Endothelial cell of umbilical vein (primary cell): ENCODE measurements at regions not wholly inside any gene's neighbourhood (a gene's known extent, or its start where the extent isn't known, plus 50 kb on each side); places are given as distances from the start of the nearest gene placed in this dataset.

ENCODE experiments used
- CTCF ChIP-seq, 2 donors: IDR thresholded peaks; 1 replicate in 1 of 2; 2 replicates in 1 of 2; pipeline ENCODE4 v1.5.1; 2011; ENCODE audit warnings: low read length in 2 of 2, mild to moderate bottlenecking in 2 of 2, moderate library complexity in 2 of 2, control low read depth in 1 of 2, inconsistent platforms in 1 of 2, low read depth in 1 of 2; ENCODE audit not compliant: insufficient read depth in 1 of 2; ENCODE audit errors: extremely low read depth in 1 of 2
- EZH2 ChIP-seq: IDR thresholded peaks from 2 replicates; pipeline ENCODE4 v1.6.1; 2012; ENCODE audit warnings: borderline replicate concordance, low read depth, mild to moderate bottlenecking, moderate library complexity, low read length, inconsistent platforms; ENCODE audit not compliant: severe bottlenecking
- GATA2 ChIP-seq: IDR thresholded peaks from 2 replicates; pipeline ENCODE4 v1.7.0; 2011; ENCODE audit warnings: low read depth, mild to moderate bottlenecking, moderate library complexity, mixed read lengths, low read length; ENCODE audit not compliant: insufficient read length, insufficient read depth
- JUN ChIP-seq: IDR thresholded peaks from 2 replicates; pipeline ENCODE4 v1.6.1; 2011; ENCODE audit warnings: borderline replicate concordance, low read depth; ENCODE audit not compliant: insufficient read length, insufficient read depth
- MAX ChIP-seq: IDR thresholded peaks from 2 replicates; pipeline ENCODE4 v1.6.1; 2011; ENCODE audit not compliant: insufficient read depth, insufficient read length
- MYC ChIP-seq: IDR thresholded peaks from one replicate; pipeline ENCODE4 v1.6.1; 2011; ENCODE audit warnings: mild to moderate bottlenecking, low read depth, low read length
- POLR2A ChIP-seq: IDR thresholded peaks from 2 replicates; pipeline ENCODE4 v1.6.1; 2012; ENCODE audit warnings: low read depth, mild to moderate bottlenecking, control low read depth, low read length
- POLR2AphosphoS5 ChIP-seq: IDR thresholded peaks from 2 replicates; pipeline ENCODE4 v1.6.1; 2012; ENCODE audit warnings: low read depth, mild to moderate bottlenecking, control low read depth, low read length, moderate library complexity; ENCODE audit not compliant: insufficient read depth

- TF ChIP-seq POLR2AphosphoS5, result no peak
- TF ChIP-seq EZH2, result no peak
- no peak for TF ChIP-seq JUN
- no peak for TF ChIP-seq MYC
- TF ChIP-seq CTCF (IDR thresholded peaks at IDR 0.05; ENCODE audit: extremely low read depth in 1 of 2, insufficient read depth in 1 of 2, low read depth in 1 of 2, low read length in 2 of 2), result no peak
- TF ChIP-seq POLR2A, result no peak
- TF ChIP-seq MAX, result no peak
- TF ChIP-seq GATA2, result no peak
These were observed 262.0 kb upstream of the ZNF717 start for GRCh38 chr3:76047368-76047767.
